Colonic mucosa (tissue), 4 donors: ENCODE measurements at regions not wholly inside any gene's neighbourhood (a gene's known extent, or its start where the extent isn't known, plus 50 kb on each side); places are given as distances from the start of the nearest gene placed in this dataset.

Experiments
- DNase-seq: peaks from one replicate; pipeline ENCODE4 v3.0.0-alpha.2; 2020
- H3K27ac ChIP-seq: fragments of 200-600 bp; one replicate; pipeline ENCODE4 v1.8.0; 2021
- H3K27me3 ChIP-seq: fragments of 200-600 bp; one replicate; pipeline ENCODE4 v1.8.0; 2021
- H3K36me3 ChIP-seq: fragments of 200-600 bp; one replicate; pipeline ENCODE4 v1.8.0; 2021
- H3K4me1 ChIP-seq: fragments of 200-600 bp; one replicate; pipeline ENCODE4 v1.8.0; 2021; ENCODE audit warnings: mild to moderate bottlenecking
- H3K4me3 ChIP-seq: fragments of 200-600 bp; one replicate; pipeline ENCODE4 v1.8.0; 2021
- H3K9ac ChIP-seq, 2 donors: one replicate each; pipeline ENCODE4 v1.7.0; 2013; ENCODE audit warnings: control low read depth in 2 of 2, low read depth in 2 of 2, low read length in 2 of 2
- H3K9me3 ChIP-seq: fragments of 200-600 bp; one replicate; pipeline ENCODE4 v1.8.0; 2021
- intact Hi-C: fragments of 100-400 bp; cut with DNase I; formaldehyde crosslinking; loops from one replicate; pipeline ENCODE4 v1.14.1; 2022
- TF ChIP-seq, protein P1 (sequence below): fragments of 200-600 bp; IDR thresholded peaks from one replicate; pipeline ENCODE4 v1.8.0; 2022; ENCODE audit warnings: antibody characterized with exemption, mild to moderate bottlenecking
- donor health status: healthy.
- donor health status: DM: no; HTN: no; CAD: no.
- donor health status: DM: no; HTN: no; CAD: no.

DNA sequence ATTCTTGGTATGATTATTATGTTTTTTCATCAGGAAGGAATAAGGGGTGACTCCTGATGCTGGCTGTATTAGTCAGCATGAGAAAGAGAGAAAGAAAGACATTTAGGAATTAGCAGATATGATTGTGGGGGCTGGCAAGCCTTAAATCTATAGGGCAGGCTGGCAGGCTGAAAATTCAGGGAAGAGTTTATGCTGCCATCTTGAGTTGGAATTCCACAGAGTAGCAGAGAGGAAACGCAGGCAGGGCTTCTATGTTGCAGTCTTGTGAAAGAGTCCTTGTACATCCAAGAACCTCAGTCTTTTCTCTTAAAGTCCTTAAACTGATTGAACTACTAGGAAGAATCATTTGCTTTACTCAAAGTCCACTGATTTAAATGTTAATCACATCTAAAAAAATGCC lies 262.7 kb upstream of the SLC10A2 start:
- Histone ChIP-seq H3K36me3 (no peaks in the 10 kb centered on the region), H3K4me3 (no peak overlapping the region), H3K9me3 (no peaks in the 10 kb centered on the region), H3K9ac (no peak overlapping the region), H3K27me3 (no peaks in the 10 kb centered on the region), H3K4me1 (no peaks in the 10 kb centered on the region), H3K27ac (no peak overlapping the region)
- DNase-seq, result no peak
- TF ChIP-seq, protein P1, sequence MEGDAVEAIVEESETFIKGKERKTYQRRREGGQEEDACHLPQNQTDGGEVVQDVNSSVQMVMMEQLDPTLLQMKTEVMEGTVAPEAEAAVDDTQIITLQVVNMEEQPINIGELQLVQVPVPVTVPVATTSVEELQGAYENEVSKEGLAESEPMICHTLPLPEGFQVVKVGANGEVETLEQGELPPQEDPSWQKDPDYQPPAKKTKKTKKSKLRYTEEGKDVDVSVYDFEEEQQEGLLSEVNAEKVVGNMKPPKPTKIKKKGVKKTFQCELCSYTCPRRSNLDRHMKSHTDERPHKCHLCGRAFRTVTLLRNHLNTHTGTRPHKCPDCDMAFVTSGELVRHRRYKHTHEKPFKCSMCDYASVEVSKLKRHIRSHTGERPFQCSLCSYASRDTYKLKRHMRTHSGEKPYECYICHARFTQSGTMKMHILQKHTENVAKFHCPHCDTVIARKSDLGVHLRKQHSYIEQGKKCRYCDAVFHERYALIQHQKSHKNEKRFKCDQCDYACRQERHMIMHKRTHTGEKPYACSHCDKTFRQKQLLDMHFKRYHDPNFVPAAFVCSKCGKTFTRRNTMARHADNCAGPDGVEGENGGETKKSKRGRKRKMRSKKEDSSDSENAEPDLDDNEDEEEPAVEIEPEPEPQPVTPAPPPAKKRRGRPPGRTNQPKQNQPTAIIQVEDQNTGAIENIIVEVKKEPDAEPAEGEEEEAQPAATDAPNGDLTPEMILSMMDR, result no peak
- intact Hi-C loops, result no loop called here

DNA sequence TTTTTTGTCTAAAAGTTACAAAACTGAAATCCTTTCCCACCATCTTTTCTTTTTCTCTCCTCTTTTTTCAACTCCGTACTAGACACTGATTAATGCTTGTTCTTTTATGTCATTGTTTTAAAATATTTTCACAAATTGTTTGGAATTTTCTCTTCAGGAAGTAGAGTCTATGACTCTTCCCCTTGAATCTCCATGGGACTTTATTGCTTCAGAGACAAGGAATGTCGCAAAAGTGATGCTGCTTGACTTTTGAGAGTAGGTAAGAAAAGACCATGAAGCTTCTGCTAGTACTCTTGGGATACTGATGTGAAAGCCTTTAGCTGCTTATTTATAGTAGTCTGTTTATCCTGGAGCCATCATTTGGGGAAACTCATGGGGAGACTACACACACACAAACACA lies 260.1 kb upstream of the SLC10A2 start:
- no peaks in the 10 kb centered on the region for H3K36me3 ChIP-seq
- H3K4me3 ChIP-seq, result no peak overlapping the region
- H3K9ac ChIP-seq, result no peak overlapping the region
- intact Hi-C loops, result no loop called here
- no peaks in the 10 kb centered on the region for H3K4me1 ChIP-seq
- TF ChIP-seq, protein P1, result no peak
- no peaks in the 10 kb centered on the region for H3K9me3 ChIP-seq
- DNase-seq, result no peak
- no peaks in the 10 kb centered on the region for H3K27me3 ChIP-seq
- no peak overlapping the region for H3K27ac ChIP-seq

DNA sequence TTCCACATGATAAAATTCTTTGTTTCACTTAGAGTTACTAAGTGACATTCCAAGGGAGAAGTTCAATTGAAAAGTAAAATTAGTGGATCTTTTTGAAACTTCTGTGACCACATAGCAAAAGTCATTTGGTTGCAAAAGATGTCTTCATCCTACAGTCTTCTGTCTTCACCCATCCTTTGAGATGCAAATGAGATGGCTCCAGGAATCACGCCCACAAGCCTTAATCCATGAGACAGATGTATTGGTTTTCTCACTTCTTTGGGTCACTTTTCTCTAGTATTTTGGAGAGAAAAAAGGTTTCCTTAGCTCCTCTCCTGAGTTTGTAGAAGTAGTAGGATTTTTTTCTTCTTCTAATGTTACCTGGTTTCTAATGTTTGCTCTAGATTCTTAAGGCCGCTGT lies 259.5 kb upstream of the SLC10A2 start:
- intact Hi-C loops, result no loop called here
- Histone ChIP-seq H3K9ac (no peak overlapping the region), H3K4me3 (no peak overlapping the region), H3K27ac (no peak overlapping the region), H3K36me3 (no peaks in the 10 kb centered on the region), H3K9me3 (no peaks in the 10 kb centered on the region), H3K27me3 (no peaks in the 10 kb centered on the region), H3K4me1 (no peaks in the 10 kb centered on the region)
- TF ChIP-seq, protein P1, result no peak
- no peak for DNase-seq

DNA sequence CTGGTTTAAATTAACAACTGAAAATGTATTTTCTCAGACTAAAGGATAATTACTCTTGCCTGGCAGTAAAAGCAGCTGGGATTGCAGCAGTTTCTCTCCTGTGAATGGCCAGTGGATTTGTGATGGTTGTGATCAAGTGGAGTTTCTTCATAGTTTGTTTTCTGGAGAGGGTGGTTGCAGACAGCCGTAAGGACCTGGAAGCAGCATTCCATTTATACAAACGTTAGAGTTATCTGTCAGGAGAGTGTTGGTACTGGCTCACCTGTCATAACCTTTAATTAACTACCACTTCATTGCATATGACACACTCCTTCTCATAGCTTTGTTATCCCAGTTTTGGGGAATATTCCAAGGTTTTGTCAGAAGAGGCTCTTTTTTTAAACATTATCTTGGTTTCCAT lies 258.4 kb upstream of the SLC10A2 start:
- no peak overlapping the region for H3K9ac ChIP-seq
- no peaks in the 10 kb centered on the region for H3K4me1 ChIP-seq
- no peak for DNase-seq
- no peaks in the 10 kb centered on the region for H3K27me3 ChIP-seq
- H3K4me3 ChIP-seq, result no peak overlapping the region
- TF ChIP-seq, protein P1, result no peak
- no peak overlapping the region for H3K27ac ChIP-seq
- intact Hi-C loops, result no loop called here
- no peaks in the 10 kb centered on the region for H3K36me3 ChIP-seq
- H3K9me3 ChIP-seq, result no peaks in the 10 kb centered on the region

DNA sequence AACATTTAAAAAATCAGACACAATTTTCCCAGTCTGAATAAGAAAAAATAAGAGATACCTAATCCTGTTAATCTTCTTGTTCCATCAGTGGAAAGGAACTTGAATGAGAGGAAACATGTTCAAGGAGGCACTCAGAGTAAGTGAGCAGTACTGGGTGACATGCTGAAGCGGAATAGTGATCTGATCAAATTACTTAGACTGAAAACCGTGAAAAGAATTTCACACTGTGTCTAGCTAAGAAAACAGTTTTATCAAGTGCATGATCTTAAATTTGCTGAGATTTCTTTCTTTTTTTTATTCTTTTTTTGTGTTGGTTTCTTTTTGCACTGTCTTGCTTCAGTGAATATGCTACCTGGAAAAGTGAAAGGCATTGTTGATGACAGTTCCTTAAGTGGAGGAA lies 249.5 kb upstream of the SLC10A2 start:
- TF ChIP-seq, protein P1, result no peak
- H3K9ac ChIP-seq, result no peak overlapping the region
- no peaks in the 10 kb centered on the region for H3K36me3 ChIP-seq
- no peaks in the 10 kb centered on the region for H3K27me3 ChIP-seq
- no peak for DNase-seq
- H3K9me3 ChIP-seq, result no peaks in the 10 kb centered on the region
- no peak overlapping the region for H3K4me3 ChIP-seq
- H3K4me1 ChIP-seq, result no peaks in the 10 kb centered on the region
- H3K27ac ChIP-seq, result no peak overlapping the region
- intact Hi-C loops, result no loop called here

DNA sequence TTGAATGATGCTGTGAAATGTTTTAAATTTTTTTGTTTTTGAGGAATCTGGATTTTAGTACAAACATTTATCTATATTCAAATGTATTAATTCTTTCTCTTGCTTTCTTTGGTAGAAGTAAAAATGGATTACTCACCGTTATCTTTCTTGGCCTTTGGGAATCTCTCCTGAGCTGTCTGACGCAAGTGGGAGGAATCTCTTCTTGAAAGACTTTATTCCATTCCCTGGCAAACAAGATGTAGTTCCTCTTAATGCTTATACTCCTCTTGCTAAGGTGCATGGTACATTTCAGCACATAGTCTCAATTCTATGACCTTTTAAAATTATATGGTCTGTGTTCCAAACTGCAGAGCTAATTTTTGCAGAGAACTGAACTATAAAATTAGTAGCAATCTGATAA lies 246.2 kb upstream of the SLC10A2 start:
- no peak for DNase-seq
- intact Hi-C loops, result no loop called here
- H3K9ac ChIP-seq, result no peak overlapping the region

More for the DNA sequence above, 246.2 kb upstream of the SLC10A2 start:
- Histone ChIP-seq H3K27me3 (no peaks in the 10 kb centered on the region), H3K4me3 (no peak overlapping the region), H3K9me3 (no peaks in the 10 kb centered on the region), H3K27ac (no peak overlapping the region), H3K4me1 (no peaks in the 10 kb centered on the region), H3K36me3 (no peaks in the 10 kb centered on the region)
- TF ChIP-seq, protein P1, result no peak
